ENCODE measurements at regions not wholly inside any gene's neighbourhood (a gene's known extent, or its start where the extent isn't known, plus 50 kb on each side); places are given as distances from the start of the nearest gene placed in this dataset.
"Not testable (repeated sequence)": the region's sequence is repeated elsewhere in the genome, so short reads cannot be mapped to it uniquely, and the experiment has no call there.

DNA sequence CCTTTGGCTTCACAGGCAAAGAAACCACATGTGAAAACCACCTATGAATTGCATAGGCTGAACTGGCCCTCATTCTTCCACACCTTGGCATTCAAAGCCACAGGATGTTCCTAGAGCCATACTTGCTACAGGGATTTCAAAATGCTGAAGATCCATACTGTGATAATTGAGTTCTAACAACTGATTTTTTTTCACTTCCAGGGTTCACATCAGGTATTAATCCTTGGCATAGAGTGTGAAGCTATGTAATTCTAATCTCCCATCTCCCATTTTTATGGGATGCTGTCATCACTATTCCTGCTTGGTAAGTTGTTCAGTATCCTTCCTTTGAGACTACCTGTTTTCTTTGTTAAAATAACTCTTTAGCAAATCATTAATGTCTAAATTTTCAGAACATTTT is 1569.2 kb upstream of the ADGRL3 start:
- DNase-seq, result no peak

DNA sequence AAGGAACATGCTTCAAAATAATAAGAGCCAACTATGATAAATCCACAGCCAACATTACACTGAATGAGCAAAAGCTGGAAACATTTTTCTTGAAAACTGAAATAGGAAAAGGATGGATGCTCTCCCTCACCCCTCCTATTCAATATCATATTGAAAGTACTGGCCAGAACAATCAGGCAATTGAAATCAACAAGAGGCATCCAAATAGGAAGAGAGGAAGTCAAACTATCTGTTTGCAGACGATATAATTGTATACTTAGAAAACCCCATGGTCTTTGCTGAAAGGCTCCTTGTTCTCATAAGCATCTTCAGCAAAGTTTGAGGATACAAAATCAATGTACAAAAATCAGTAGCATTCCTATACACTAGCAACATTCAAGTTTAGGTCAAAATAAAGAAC is 1562.5 kb upstream of the ADGRL3 start:
- no peak for DNase-seq

DNA sequence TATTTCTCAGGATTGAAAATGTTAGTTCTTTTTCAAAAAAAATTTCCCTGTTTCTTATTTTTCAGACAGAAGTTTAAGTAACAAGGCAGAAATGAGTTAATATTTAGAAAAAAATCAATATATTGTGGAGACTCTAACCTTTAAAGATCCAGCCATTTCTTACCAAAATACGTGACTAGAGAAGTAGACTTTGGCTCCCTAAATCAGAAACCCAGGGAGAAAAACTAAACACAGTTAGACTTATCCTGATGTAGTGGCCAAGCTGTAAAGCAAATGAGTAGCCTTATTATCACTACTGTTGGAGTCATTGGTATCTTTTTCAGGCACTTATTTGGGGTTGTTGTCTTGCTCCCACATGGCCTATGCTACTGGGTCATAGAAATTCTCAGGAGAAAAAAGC is 1556.4 kb upstream of the ADGRL3 start:
- no peak for DNase-seq

DNA sequence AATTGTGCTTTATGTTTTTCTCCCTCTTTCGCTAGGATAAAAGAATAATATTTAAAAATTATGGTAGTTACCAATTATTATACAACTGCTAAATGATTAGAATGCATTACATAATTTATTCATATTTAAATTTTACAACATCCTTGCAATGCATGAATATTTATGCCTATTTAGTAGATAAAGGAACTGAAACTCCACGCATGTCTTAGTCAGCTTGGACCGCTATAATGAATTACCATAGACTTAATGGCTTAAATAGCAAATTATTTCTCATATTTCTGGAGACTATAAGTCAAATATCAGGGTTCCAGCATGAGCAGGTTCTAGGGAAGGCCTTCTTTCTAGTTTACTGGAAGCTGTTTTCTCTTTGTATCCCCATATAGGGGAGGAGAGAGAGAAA is 1555.4 kb upstream of the ADGRL3 start:
- DNase-seq, result no peak

DNA sequence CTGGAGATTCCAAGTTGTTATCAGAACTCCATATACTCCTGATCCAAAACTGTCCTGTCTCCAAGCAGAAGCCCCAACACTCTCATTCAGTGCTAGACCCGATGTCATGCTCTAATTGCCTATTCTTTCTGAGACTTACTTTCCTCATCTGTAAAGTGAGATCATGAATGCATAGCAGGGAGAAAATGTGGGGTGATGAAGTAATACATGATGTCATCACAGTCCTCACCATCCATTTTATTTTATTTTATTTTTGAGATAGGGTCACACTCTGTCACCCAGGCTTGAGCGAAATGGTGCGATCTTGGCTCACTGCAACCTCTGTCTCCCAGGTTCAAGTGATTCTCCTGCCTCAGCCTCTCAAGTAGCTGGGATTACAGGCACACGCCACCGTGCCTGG is 1554.0 kb upstream of the ADGRL3 start:
- no peak for DNase-seq

DNA sequence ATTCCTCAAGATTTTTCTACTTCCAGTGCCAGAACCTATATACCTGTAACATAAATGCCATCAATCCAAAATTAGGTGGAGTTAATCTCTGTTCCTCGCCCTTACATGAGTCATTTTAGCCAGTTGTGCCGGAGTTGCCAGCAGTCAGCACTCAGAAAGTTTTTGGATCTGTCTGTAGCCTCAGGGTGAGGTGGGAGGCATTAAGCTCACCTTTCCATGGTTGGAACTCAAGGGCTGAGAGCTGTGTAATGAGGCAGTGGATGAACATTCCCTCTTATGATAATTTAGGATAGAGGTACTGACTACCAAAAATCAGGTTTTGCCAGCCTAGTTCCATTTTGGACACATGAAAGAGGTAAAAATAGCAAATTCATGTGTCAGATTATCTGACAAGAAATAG is 1553.1 kb upstream of the ADGRL3 start:
- DNase-seq, result peak; percentile 62

DNA sequence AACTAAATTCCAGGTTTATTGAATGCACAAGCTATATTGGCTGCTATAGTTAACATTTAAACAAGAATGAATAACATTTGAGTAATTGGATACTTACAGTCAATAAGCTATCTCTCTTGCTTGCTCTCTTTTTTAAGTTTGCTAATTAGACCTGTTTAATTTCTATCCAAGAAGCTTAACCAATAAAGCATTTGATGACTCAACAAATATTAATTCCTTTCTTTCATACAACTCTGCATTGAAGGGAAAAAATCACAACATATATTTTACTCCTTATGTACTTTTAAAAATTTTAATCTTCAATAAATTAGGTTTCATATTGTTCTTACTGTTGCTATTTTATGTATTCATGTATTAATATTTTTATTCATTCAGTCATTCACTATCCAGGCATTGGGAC is 1552.6 kb upstream of the ADGRL3 start:
- no peak for DNase-seq

DNA sequence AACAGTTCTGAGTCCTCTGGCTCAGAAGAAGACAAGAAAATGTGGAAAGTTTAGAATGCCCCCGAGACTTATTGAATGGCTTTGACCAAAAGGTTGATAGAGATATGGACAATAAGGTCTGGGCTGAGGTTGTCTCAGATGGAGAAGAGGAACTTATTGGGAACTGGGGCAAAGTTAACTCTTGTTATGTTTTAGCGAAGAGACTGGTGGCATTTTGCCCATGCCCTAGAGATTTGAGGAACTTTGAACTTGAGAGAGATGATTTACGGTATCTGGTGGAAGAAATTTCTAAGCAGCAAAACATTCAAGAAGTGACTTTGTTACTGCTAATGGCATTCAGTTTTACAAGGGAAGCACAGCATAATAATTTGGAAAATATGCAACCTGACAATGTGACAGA is 1549.3 kb upstream of the ADGRL3 start:
- DNase-seq, result no peak

DNA sequence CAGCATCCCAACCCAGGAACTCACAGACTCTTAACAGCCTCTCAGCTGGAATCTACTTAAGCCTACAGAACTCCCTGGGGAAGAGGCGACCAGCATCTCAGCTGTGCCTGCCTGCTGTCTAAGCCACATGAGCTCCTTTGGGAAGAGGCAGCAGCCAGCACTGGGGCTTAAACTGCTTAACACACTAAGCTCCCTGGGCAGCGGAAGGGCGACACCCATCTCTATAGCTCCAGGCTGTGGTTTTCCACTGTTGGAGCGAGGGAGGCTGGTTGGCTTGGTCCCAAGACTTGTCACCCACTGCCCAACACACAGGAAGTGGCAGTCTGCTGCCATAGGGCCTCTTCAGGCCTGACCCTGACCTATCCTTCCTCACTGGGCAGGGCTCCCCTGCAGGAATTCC is 1544.1 kb upstream of the ADGRL3 start:
- DNase-seq, result peak; percentile 89

DNA sequence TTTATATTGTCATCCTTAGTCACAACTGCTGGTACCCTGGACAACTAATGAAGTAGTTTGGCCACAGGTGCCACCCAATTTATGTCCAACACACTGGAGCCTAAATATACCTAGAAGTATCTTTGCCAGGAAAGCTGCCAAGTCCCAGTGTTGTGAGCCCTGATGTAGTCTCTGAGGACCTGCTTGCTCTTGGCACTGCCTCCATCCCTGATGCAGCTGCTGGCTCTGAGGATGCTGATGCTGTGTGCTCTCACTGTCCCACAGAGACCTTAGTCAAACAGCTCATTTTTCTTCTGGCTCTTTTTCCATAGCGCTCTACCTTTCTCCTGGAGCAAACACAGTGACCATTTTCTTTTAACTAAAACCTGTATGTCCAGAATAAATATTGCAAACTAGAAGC is 1535.4 kb upstream of the ADGRL3 start:
- no peak for DNase-seq

GRCh38 chr4:59666645-59667044 is 1533.5 kb upstream of the ADGRL3 start:
- no peak for DNase-seq

DNA sequence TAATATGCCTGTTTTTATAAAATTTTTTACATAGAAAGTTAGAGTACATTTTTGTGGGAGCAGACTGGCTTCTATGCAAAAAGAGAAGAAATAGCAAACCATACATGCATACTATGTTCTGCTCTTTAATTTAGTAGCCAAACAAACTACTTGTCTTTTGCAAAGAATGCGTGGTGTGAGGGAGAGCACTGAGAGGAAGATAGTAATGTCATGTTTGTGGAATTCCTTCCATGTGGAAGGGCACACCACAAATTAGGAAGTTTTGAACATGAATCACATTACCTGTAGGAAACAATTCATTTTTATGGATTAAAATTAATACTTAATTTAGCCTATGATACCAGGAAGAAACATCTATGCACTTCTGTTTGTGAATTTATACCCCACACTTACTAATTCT is 1529.1 kb upstream of the ADGRL3 start:
- no peak for DNase-seq

- DNase-seq, result no peak
Measured at GRCh38 chr4:59676389-59676788, 1523.7 kb upstream of the ADGRL3 start.

- DNase-seq, result not testable (repeated sequence)
Measured at GRCh38 chr4:59676992-59677391, 1523.1 kb upstream of the ADGRL3 start.

GRCh38 chr4:59685626-59686025 is 1514.5 kb upstream of the ADGRL3 start:
- DNase-seq, result no peak

DNA sequence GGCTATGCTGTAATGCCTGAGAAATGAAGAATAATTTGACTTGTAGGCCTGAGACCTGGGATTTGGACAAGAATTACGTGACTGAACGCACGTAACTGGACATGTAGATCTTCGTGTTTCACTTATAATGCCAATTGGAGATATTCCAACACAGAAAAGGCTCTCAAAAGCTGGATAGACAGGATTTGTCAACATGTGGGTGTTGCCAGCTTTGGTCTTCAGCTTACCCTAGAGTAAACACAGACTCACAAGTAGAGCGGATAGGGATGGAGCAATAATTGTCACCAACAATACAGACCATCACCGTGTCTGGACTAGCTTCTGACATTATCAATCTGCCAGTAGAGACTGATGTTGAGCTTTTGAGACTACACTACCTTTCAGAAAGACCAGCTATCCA is 1511.0 kb upstream of the ADGRL3 start:
- no peak for DNase-seq

- DNase-seq, result no peak
Measured at GRCh38 chr4:59695355-59696053, 1504.6 kb upstream of the ADGRL3 start.

GRCh38 chr4:59698041-59698440 is 1502.1 kb upstream of the ADGRL3 start:
- DNase-seq, result no peak

- no peak for DNase-seq
Measured at GRCh38 chr4:59700651-59701050, 1499.5 kb upstream of the ADGRL3 start.

- DNase-seq, result no peak
Measured at GRCh38 chr4:59704616-59705015, 1495.5 kb upstream of the ADGRL3 start.

DNA sequence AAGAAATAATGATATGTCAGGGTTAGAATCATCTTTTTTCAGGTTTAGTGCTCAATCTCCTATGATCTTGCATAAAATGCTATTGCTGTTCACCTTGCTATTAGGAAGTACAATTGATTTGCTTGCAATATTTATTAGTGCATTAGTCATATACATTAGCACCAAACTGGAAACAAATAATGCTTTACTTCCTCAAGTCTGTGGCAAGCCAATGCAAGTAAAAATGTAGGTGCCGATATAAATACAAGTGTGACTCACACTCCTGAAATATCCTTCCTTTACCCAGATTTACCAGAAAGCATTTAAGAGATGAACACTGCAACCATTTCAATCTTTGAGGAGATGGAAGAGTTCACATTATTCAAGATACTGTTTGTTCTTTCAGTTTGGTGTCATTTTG is 1487.7 kb upstream of the ADGRL3 start:
- DNase-seq, result no peak

DNA sequence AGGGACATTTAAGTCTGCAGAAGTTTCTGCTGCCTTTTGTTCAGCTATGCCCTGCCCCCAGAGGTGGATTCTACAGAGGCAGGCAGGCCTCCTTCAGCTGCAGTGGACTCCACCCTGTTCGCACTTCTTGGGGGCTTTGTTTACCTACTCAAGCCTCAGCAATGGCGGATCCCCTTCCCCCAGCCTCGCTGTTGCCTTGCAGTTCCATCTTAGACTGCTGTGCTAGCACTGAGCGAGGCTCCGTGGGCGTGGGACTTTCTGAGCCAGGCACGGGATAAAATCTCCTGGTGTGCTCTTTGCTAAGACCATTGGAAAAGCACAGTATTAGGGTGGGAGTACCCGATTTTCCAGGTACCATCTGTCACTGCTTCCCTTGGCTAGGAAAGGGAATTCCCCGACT is 1475.8 kb upstream of the ADGRL3 start:
- not testable (repeated sequence) for DNase-seq

- no peak for DNase-seq
Measured at GRCh38 chr4:59727745-59728144, 1472.4 kb upstream of the ADGRL3 start.

- DNase-seq, result peak; percentile 69
Measured at GRCh38 chr4:59728496-59728895, 1471.6 kb upstream of the ADGRL3 start.

DNA sequence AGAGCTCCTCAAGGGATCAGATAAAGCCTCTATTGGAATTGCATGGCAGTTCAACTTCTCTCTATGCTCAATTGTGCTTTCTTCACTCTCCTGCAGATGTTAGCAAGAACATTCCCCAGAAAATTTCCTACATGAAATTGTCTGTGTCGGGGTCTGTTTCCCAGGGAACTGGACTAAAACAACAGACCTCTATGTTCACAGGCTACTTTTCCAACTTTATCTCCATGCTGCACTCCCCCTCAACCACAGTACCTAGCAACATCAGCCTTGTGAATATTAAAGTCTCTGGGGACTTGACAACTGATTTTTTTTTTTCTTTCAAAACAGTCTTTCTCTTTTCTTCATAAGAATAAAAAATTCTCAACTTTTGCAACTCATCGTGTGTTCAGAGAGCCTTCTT is 1470.8 kb upstream of the ADGRL3 start:
- no peak for DNase-seq

DNA sequence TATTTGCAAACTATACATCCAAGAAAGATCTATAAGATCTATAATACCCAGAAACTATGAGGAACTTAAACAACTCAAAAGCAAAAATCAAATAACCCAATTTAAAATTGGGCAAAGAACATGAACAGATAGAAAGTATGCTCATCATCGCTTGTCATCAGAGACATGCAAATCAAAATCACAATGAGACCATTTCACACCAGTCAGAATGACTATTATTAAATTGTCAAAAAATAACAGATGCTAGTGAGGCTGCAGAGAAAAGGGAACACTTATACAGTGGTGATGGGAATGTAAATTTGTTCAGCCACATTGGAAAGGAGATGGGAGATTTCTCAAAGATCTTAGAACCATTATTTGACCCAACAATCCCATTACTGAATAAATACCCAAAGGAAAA is 1451.7 kb upstream of the ADGRL3 start:
- no peak for DNase-seq

All from islet precursor cell (in vitro differentiated cells).